ENCODE measurements at regions not wholly inside any gene's neighbourhood (a gene's known extent, or its start where the extent isn't known, plus 50 kb on each side); places are given as distances from the start of the nearest gene placed in this dataset.
"Not testable (repeated sequence)": the region's sequence is repeated elsewhere in the genome, so short reads cannot be mapped to it uniquely, and the experiment has no call there.

DNA sequence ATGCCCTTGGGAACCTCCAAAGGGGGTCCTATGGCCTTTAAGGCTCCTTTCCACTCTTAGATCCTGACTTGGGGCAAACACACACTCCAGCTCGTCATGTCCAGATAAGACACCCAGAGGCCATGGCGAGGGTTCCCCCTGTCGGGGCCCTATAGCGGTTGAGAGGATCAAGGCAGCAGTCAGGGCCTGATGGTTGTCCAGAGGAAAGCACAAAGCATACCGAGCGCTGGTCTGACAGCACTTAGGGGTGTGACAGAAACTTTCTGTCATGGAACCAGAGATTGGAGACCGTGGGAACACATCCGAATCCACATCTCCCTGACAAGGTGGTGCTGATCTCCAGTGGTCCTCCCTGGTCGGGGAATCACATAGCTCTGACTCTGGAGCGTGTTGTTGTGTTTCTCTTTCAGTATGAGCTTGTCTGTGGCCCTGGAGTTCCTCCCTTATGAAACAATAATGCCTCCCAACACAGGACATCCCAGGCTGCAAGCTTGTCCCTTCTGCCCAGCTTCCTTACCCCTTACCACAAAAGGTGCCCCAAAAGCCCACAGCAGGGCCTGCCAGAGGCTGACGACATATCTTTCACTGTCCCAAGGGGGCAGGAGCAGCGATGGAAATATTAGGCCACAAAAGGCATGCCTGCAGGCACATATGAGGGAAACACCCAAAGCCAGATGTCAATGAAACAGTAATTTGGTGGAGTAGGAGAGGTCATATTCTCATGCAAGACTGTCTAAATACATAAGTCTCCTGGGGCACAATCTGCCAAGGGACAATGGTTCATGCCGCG lies 144.2 kb downstream of the ADRA2C start:
- H4K20me1 ChIP-seq (ENCODE audit: insufficient read depth, low read length); H3K27me3 Mint-ChIP-seq (ENCODE audit: low read depth in 3 of 3); H3K27me3 ChIP-seq (ENCODE audit: control insufficient read depth in 2 of 2, insufficient read depth in 2 of 2, low read length in 2 of 2); H3K9me3 ChIP-seq (replicated peaks in 1 of 2; ENCODE audit: control insufficient read depth in 1 of 2, insufficient read depth in 1 of 2, low read length in 2 of 2); DNase-seq; H3K4me2 ChIP-seq (replicated peaks; ENCODE audit: extremely low read depth, low read length, poor library complexity, severe bottlenecking); H3K4me1 ChIP-seq (ENCODE audit: control insufficient read depth in 1 of 2, insufficient read depth in 2 of 2, low read length in 2 of 2); intact Hi-C loops (cut with micrococcal nuclease); H3K27ac Mint-ChIP-seq; H3K36me3 ChIP-seq (replicated peaks in 1 of 2; ENCODE audit: control insufficient read depth in 1 of 2, insufficient read depth in 2 of 2, low read length in 2 of 2); H3K4me3 Mint-ChIP-seq; H3K4me1 Mint-ChIP-seq; H3K27ac ChIP-seq (ENCODE audit: low read depth in 1 of 2, low read length in 2 of 2); H3K9ac ChIP-seq (ENCODE audit: insufficient read depth, low read length, poor library complexity, severe bottlenecking); H3K9me3 Mint-ChIP-seq; H3K36me3 Mint-ChIP-seq; H3K79me2 ChIP-seq (ENCODE audit: insufficient read depth, low read length); H2AFZ ChIP-seq (ENCODE audit: insufficient read depth, low read depth, low read length, poor library complexity, severe bottlenecking); H3K4me3 ChIP-seq (replicated peaks in 1 of 3; ENCODE audit: low read depth in 2 of 3, low read length in 3 of 3): not testable (repeated sequence)
- WGBS (ENCODE audit: insufficient coverage): 94% methylated on average over 11 of the region's 14 CpGs

- WGBS (ENCODE audit: insufficient coverage): 90% methylated on average over 19 of the region's 19 CpGs
- H3K4me1 Mint-ChIP-seq: no peaks in the 10 kb centered on the region
Observed at GRCh38 chr4:3911252-3911856, 145.2 kb downstream of the ADRA2C start.

GRCh38 chr4:3914511-3914910 lies 148.3 kb downstream of the ADRA2C start:
- H3K27ac Mint-ChIP-seq; H3K36me3 Mint-ChIP-seq; H3K9ac ChIP-seq (ENCODE audit: insufficient read depth, low read length, poor library complexity, severe bottlenecking); H3K27ac ChIP-seq (ENCODE audit: low read depth in 1 of 2, low read length in 2 of 2); H3K4me2 ChIP-seq (replicated peaks; ENCODE audit: extremely low read depth, low read length, poor library complexity, severe bottlenecking); H3K4me3 ChIP-seq (replicated peaks in 1 of 3; ENCODE audit: low read depth in 2 of 3, low read length in 3 of 3); H3K79me2 ChIP-seq (ENCODE audit: insufficient read depth, low read length); H3K27me3 ChIP-seq (ENCODE audit: control insufficient read depth in 2 of 2, insufficient read depth in 2 of 2, low read length in 2 of 2); H3K9me3 Mint-ChIP-seq; DNase-seq; H3K4me1 Mint-ChIP-seq; intact Hi-C loops (cut with micrococcal nuclease); H4K20me1 ChIP-seq (ENCODE audit: insufficient read depth, low read length); H3K36me3 ChIP-seq (replicated peaks in 1 of 2; ENCODE audit: control insufficient read depth in 1 of 2, insufficient read depth in 2 of 2, low read length in 2 of 2); H3K9me3 ChIP-seq (replicated peaks in 1 of 2; ENCODE audit: control insufficient read depth in 1 of 2, insufficient read depth in 1 of 2, low read length in 2 of 2); H3K4me3 Mint-ChIP-seq; H2AFZ ChIP-seq (ENCODE audit: insufficient read depth, low read depth, low read length, poor library complexity, severe bottlenecking); H3K4me1 ChIP-seq (ENCODE audit: control insufficient read depth in 1 of 2, insufficient read depth in 2 of 2, low read length in 2 of 2): not testable (repeated sequence)
- 88% methylated on average over 1 of the region's 4 CpGs for WGBS (ENCODE audit: insufficient coverage)
- H3K27me3 Mint-ChIP-seq (ENCODE audit: low read depth in 3 of 3): peaks cover 9 to 14% (median 12%) of the 10 kb centered on the region in 3 donors

More at GRCh38 chr4:3911252-3911856, 145.2 kb downstream of the ADRA2C start:
- intact Hi-C loops (cut with micrococcal nuclease): no loop called here
- Mint-ChIP-seq H3K36me3 (no peaks in the 10 kb centered on the region), H3K9me3 (peaks cover 0 to 8% (median 3%) of the 10 kb centered on the region in 7 donors), H3K27ac (no peak overlapping the region), H3K4me3 (no peak overlapping the region), H3K27me3 (ENCODE audit: low read depth in 3 of 3) (peaks cover 0 to 7% (median 6%) of the 10 kb centered on the region in 3 donors)
- Histone ChIP-seq H3K79me2 (ENCODE audit: insufficient read depth, low read length) (no peaks in the 10 kb centered on the region), H3K4me2 (replicated peaks; ENCODE audit: extremely low read depth, low read length, poor library complexity, severe bottlenecking) (no peak overlapping the region), H3K9me3 (replicated peaks in 1 of 2; ENCODE audit: control insufficient read depth in 1 of 2, insufficient read depth in 1 of 2, low read length in 2 of 2) (peaks cover 8% of the 10 kb centered on the region in 2 donors), H3K4me1 (ENCODE audit: control insufficient read depth in 1 of 2, insufficient read depth in 2 of 2, low read length in 2 of 2) (no peaks in the 10 kb centered on the region), H3K36me3 (replicated peaks in 1 of 2; ENCODE audit: control insufficient read depth in 1 of 2, insufficient read depth in 2 of 2, low read length in 2 of 2) (no peaks in the 10 kb centered on the region), H4K20me1 (ENCODE audit: insufficient read depth, low read length) (no peaks in the 10 kb centered on the region), H2AFZ (ENCODE audit: insufficient read depth, low read depth, low read length, poor library complexity, severe bottlenecking) (no peak overlapping the region), H3K9ac (ENCODE audit: insufficient read depth, low read length, poor library complexity, severe bottlenecking) (no peak overlapping the region), H3K27me3 (ENCODE audit: control insufficient read depth in 2 of 2, insufficient read depth in 2 of 2, low read length in 2 of 2) (no peaks in the 10 kb centered on the region), H3K27ac (ENCODE audit: low read depth in 1 of 2, low read length in 2 of 2) (no peak overlapping the region), H3K4me3 (replicated peaks in 1 of 3; ENCODE audit: low read depth in 2 of 3, low read length in 3 of 3) (no peak overlapping the region)
- TF ChIP-seq, protein P1, sequence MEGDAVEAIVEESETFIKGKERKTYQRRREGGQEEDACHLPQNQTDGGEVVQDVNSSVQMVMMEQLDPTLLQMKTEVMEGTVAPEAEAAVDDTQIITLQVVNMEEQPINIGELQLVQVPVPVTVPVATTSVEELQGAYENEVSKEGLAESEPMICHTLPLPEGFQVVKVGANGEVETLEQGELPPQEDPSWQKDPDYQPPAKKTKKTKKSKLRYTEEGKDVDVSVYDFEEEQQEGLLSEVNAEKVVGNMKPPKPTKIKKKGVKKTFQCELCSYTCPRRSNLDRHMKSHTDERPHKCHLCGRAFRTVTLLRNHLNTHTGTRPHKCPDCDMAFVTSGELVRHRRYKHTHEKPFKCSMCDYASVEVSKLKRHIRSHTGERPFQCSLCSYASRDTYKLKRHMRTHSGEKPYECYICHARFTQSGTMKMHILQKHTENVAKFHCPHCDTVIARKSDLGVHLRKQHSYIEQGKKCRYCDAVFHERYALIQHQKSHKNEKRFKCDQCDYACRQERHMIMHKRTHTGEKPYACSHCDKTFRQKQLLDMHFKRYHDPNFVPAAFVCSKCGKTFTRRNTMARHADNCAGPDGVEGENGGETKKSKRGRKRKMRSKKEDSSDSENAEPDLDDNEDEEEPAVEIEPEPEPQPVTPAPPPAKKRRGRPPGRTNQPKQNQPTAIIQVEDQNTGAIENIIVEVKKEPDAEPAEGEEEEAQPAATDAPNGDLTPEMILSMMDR (IDR thresholded peaks at IDR 0.05): no peak
- DNase-seq: no peak

DNA sequence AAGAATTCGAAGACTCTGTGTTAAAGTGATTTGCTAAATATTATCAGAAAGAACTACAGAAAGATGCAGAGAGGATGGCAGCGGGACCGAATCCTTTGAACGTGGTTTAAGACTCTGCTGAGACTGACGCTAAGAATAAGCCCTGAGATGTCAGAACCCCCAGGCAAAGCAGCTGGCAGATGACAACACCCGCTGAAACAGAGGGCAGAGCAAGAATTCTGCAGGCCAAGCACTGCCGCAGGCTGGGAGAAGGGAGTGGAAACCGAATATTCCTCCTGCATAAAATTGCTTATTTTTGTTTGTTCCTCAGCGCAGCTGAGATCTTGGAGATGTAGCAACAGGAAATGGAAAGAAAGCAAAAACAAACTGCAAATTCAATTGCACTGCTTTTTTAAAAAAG lies 153.3 kb downstream of the ADRA2C start:
- H2AFZ ChIP-seq (ENCODE audit: insufficient read depth, low read depth, low read length, poor library complexity, severe bottlenecking); H3K27me3 ChIP-seq (ENCODE audit: control insufficient read depth in 2 of 2, insufficient read depth in 2 of 2, low read length in 2 of 2); H3K4me2 ChIP-seq (replicated peaks; ENCODE audit: extremely low read depth, low read length, poor library complexity, severe bottlenecking); H3K4me1 ChIP-seq (ENCODE audit: control insufficient read depth in 1 of 2, insufficient read depth in 2 of 2, low read length in 2 of 2); H3K4me3 Mint-ChIP-seq; H4K20me1 ChIP-seq (ENCODE audit: insufficient read depth, low read length); H3K9ac ChIP-seq (ENCODE audit: insufficient read depth, low read length, poor library complexity, severe bottlenecking); intact Hi-C loops (cut with micrococcal nuclease); H3K36me3 ChIP-seq (replicated peaks in 1 of 2; ENCODE audit: control insufficient read depth in 1 of 2, insufficient read depth in 2 of 2, low read length in 2 of 2); H3K4me1 Mint-ChIP-seq; H3K27ac ChIP-seq (ENCODE audit: low read depth in 1 of 2, low read length in 2 of 2); DNase-seq; H3K9me3 Mint-ChIP-seq; H3K4me3 ChIP-seq (replicated peaks in 1 of 3; ENCODE audit: low read depth in 2 of 3, low read length in 3 of 3); H3K36me3 Mint-ChIP-seq; H3K27ac Mint-ChIP-seq; H3K79me2 ChIP-seq (ENCODE audit: insufficient read depth, low read length); H3K9me3 ChIP-seq (replicated peaks in 1 of 2; ENCODE audit: control insufficient read depth in 1 of 2, insufficient read depth in 1 of 2, low read length in 2 of 2): not testable (repeated sequence)
- 56% methylated on average over 4 of the region's 9 CpGs for WGBS (ENCODE audit: insufficient coverage)
- H3K27me3 Mint-ChIP-seq (ENCODE audit: low read depth in 3 of 3): peaks cover 7 to 17% (median 14%) of the 10 kb centered on the region in 3 donors
